ENCODE measurements at regions not wholly inside any gene's neighbourhood (a gene's known extent, or its start where the extent isn't known, plus 50 kb on each side); places are given as distances from the start of the nearest gene placed in this dataset.

GRCh38 chr4:82043081-82043808 lies 330.5 kb downstream of the HNRNPD start:
- in situ Hi-C loops (cut with MboI; ENCODE audit: low sequenced_read_pairs) = no loop called here

DNA sequence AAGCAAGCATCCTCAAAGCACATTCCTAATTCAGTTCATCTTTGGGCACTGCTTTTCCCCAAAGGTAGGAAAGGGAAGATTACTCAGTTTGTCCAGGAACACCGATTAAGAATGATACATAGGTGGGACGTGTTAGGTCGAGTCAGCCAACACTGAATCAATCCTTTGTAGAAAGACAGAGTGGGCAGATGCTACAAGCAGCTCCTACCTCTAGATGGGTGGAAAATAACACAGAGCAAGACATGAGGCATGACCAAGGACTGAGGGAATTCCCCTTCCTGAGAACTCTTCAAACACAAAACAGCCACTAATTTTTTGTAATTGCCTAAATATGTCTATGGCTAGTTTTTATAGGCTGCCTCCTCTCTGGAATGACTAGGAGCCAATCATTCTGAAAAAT lies 331.7 kb downstream of the HNRNPD start:
- in situ Hi-C loops (cut with MboI; ENCODE audit: low sequenced_read_pairs) = no loop called here

GRCh38 chr4:82038936-82039335 lies 334.9 kb downstream of the HNRNPD start:
- in situ Hi-C loops (cut with MboI; ENCODE audit: low sequenced_read_pairs) = no loop called here

DNA sequence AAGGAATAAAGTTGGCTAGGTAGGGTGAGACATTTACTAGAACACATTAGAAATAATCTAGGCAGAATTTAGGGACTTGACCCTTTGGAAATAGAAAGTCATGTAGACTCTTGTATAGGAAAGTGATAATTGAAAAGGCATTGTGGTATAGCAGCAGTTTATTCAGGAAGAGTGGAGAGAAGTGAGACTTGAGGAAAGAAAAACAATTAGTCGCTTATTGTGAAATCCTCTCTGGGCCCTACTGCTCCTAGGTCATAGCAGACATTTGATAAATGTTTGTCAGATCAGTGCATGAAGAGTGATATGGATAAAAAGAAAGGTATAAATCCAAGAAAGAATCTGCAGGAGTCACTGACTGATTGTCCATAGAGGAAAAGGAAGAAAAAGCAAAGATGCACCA lies 337.6 kb downstream of the HNRNPD start:
- in situ Hi-C loops (cut with MboI; ENCODE audit: low sequenced_read_pairs) = no loop called here

DNA sequence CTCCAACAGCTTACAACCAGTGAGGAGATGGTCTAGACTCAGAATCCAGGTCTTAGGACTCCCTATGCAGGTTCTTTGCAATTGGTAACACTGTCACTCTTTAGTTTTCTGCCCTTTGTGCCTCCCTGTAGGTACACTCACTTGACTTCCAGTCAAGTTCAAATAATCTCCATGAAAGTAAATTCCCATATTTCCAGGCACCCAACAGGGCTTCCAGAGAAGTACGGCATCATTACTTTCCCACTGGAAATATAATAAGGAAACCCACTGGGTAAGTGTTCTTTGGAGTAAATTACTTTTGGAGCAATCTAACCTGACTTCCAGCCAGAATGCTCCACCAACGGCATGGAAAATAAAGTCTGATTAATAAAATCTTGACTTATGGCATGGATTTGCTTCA lies 338.9 kb downstream of the HNRNPD start:
- in situ Hi-C loops (cut with MboI; ENCODE audit: low sequenced_read_pairs) = no loop called here

DNA sequence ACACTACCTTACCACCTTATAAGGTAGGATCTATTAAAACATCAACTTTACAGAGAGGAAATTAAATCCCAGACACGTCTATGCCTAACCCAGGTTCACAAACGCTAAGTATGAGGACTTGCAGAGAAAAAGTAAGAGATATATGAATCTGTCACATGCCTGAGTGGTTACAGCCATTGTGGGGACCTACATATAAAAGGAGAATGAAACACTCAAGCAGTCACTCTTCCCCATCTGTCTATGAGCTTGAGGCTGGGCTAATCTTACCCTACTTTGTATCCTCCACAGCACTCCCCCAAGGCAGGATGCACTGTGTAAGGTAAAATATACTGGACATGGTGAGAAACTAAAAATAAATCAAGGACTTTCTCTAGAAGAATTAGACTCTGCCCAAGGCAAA lies 339.9 kb downstream of the HNRNPD start:
- in situ Hi-C loops (cut with MboI; ENCODE audit: low sequenced_read_pairs) = no loop called here

GRCh38 chr4:82031376-82031927 lies 342.3 kb downstream of the HNRNPD start:
- in situ Hi-C loops (cut with MboI; ENCODE audit: low sequenced_read_pairs) = no loop called here

- in situ Hi-C loops (cut with MboI; ENCODE audit: low sequenced_read_pairs) = no loop called here
These were observed 356.1 kb downstream of the HNRNPD start for GRCh38 chr4:82017680-82018079.

DNA sequence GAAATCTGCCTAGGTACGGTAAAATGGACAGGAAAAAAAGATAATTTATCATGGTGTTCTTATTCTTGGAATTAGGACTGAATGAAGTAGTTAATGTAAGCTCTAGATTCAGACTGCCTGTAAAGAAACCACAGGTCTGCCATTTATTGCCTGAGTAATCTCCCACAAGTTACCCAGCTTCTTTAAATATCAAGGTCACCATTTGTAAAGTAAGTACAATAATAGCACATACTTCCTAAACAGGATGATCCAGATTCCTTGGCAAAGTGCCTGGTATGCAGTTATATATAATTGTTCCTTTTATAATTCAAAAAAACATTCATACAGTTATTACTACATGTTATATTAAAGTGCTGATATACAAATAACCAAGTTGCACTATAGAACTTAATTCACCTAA lies 368.6 kb downstream of the HNRNPD start:
- in situ Hi-C loops (cut with MboI; ENCODE audit: low sequenced_read_pairs) = no loop called here

GRCh38 chr4:81997313-81997712 lies 376.5 kb downstream of the HNRNPD start:
- in situ Hi-C loops (cut with MboI; ENCODE audit: low sequenced_read_pairs) = no loop called here

DNA sequence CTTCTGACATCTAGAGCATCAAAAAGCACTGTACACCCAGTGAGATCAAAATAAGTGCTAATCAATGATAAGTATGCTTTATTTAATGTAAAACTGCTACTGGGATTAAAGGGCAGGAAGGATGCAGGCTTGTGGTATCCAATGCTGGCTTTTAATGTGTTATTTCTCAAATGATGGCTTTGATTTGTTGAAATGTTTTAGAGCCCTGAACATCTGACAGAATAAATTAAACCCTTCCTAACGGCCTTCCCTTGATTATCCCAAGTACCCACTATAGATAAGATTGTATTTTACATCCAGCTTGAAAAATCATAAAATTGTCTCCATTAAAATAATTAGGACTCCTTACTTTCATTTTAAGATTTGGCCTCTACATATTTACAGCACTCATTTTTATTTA lies 382.9 kb downstream of the HNRNPD start:
- in situ Hi-C loops (cut with MboI; ENCODE audit: low sequenced_read_pairs) = no loop called here

DNA sequence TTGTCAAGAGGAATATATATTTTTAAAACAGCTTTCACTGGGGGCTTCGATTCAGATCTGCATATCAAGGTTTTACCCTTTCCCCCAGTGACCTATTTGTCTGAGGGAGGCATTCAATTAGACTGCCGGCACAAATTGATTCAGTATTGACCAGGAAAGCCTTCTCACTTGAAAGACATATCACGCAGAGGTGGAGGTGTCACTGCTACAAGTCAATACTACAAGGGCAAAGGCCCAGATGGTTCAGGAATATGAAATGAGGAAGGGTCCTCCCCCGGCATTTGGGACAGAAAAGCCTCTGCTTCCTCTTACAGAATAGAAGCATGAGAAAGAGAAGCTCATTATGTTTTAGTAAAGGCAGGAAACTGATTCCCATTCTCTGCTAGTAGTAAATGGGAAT lies 383.6 kb downstream of the HNRNPD start:
- in situ Hi-C loops (cut with MboI; ENCODE audit: low sequenced_read_pairs) = no loop called here

GRCh38 chr4:81989202-81989601 lies 384.6 kb downstream of the HNRNPD start:
- in situ Hi-C loops (cut with MboI; ENCODE audit: low sequenced_read_pairs) = no loop called here

DNA sequence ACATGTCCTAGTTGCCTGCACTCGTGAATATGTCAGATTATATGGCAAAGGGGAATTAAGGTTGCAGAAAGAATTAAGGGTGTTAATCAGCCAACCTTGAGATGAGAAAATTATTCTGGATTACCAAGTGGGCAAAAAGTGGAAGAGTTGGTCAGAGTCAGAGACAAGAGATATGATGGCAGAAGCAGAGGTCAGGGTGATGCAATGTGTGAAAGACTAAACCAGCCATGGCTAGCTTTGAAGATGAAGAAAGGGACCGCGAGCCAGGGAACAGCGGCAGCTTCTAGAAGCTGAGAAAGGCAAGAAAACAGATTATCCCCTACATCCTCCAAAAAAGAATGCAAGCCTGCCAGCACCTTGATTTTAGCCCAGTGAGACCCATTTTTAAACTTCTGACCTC lies 385.6 kb downstream of the HNRNPD start:
- in situ Hi-C loops (cut with MboI; ENCODE audit: low sequenced_read_pairs) = no loop called here

- in situ Hi-C loops (cut with MboI; ENCODE audit: low sequenced_read_pairs) = no loop called here
These were observed 389.0 kb downstream of the HNRNPD start for GRCh38 chr4:81984746-81985145.

- in situ Hi-C loops (cut with MboI; ENCODE audit: low sequenced_read_pairs) = no loop called here
These were observed 390.8 kb downstream of the HNRNPD start for GRCh38 chr4:81982846-81983540.

GRCh38 chr4:81981218-81981617 lies 392.6 kb downstream of the HNRNPD start:
- in situ Hi-C loops (cut with MboI; ENCODE audit: low sequenced_read_pairs) = no loop called here

DNA sequence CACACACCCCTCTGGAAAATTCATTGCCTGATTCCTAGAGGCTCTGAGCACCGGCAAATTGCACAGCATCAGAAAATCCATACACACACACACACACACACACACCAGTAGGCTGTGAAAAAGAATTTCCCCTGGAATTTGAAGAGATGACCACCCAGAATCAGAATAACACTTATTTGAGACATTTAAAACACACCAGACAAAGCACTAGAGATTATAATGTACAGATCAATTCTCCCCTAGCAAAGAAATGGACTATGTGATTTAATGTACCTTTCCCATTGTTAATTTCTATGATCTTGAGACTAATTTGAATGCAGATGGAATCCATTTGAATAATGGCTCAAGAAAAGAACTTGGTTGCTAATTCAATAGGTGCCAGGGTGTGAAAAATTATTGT lies 399.3 kb downstream of the HNRNPD start:
- in situ Hi-C loops (cut with MboI; ENCODE audit: low sequenced_read_pairs) = no loop called here

DNA sequence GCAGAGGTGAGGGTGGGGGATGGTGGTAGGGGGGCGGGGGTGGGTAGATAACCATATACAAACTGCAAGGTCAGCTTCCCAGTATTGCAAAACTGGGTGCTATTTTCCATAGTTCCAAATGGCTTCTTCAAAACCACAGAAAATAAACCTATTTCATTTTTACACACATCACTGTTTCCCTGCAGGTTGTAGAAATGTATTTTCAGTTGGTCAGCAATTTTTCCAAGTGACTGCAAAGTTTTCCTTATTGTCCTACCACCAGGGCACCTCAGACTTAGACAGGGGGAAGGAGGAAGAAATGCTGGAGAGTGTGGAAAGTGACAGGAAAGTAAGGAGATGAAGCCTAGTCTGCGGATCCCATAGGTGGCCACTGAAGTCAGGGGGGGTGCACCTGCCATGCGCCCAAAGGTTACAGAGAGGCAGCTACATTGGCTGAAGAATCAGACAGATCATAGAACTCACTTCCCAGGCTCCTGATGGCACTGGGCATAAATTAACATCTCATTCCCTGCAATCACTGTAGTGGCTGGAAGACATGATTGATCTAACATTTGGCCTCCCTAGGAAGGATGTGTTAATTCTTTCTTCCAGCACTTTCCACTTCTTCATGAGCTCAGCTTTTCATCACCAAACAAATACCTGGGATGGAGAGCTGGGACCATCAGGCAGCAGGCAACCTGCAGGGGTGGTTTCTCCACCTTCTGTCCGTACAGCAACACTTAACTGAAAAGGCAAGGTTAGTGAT lies 402.0 kb downstream of the HNRNPD start:
- in situ Hi-C loops (cut with MboI; ENCODE audit: low sequenced_read_pairs) = no loop called here

- in situ Hi-C loops (cut with MboI; ENCODE audit: low sequenced_read_pairs) = no loop called here
These were observed 402.7 kb downstream of the HNRNPD start for GRCh38 chr4:81971061-81971460.

DNA sequence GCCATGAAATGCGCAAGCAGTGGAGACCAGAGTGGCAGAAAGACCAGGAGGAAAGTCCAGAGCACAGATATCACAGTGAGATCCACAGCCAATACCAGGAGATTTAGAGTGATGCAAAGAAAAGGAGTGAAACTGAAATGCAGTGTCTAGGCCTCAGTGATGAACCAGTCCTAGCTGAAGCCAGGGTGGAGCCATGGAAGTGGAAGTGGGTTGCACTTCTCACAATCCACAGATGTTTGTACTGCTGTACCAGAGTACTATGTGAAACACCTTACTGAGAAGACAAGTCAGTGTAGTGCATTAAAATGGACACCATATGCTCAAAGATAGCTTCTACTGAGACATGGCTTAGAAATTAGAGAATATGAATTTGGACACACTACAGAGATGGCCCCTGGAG lies 403.3 kb downstream of the HNRNPD start:
- in situ Hi-C loops (cut with MboI; ENCODE audit: low sequenced_read_pairs) = no loop called here

GRCh38 chr4:81966676-81967075 lies 407.1 kb downstream of the HNRNPD start:
- in situ Hi-C loops (cut with MboI; ENCODE audit: low sequenced_read_pairs) = no loop called here

Data from HL-60/S4 treated with phorbol 12-myristate 13-acetate at 8.2 ng/mL for 4 days and 3 days (cell line).